Type B pancreatic cell (in vitro differentiated cells): ENCODE measurements at regions not wholly inside any gene's neighbourhood (a gene's known extent, or its start where the extent isn't known, plus 50 kb on each side); places are given as distances from the start of the nearest gene placed in this dataset.

Source experiments
- DNase-seq: peaks from one replicate; pipeline ENCODE4 v3.0.0; 2021; ENCODE audit warnings: mixed read lengths; ENCODE audit not compliant: unreplicated experiment; ENCODE audit errors: extremely low spot score
- H3K27ac Mint-ChIP-seq: 2 replicates; pipeline ENCODE4 v1.8.0; 2021; ENCODE audit warnings: mild to moderate bottlenecking, mixed read lengths
- H3K27me3 Mint-ChIP-seq: 2 replicates; pipeline ENCODE4 v1.8.0; 2021; ENCODE audit warnings: mixed read lengths
- H3K36me3 Mint-ChIP-seq: 2 replicates; pipeline ENCODE4 v1.8.0; 2021; ENCODE audit warnings: mixed read lengths
- H3K4me1 Mint-ChIP-seq: one replicate; pipeline ENCODE4 v1.8.0; 2021; ENCODE audit warnings: mixed read lengths; ENCODE audit not compliant: unreplicated experiment
- H3K4me3 Mint-ChIP-seq: 2 replicates; pipeline ENCODE4 v1.8.0; 2021; ENCODE audit warnings: mild to moderate bottlenecking, mixed read lengths
- H3K9me3 Mint-ChIP-seq: 2 replicates; pipeline ENCODE4 v1.8.0; 2021; ENCODE audit warnings: mixed read lengths
- TF ChIP-seq, protein P1 (sequence below): fragments of 200-600 bp; sonication (generic); conservative IDR thresholded peaks from 2 replicates; pipeline ENCODE4 v1.5.0; 2021; ENCODE audit warnings: antibody characterized with exemption, mild to moderate bottlenecking

DNA sequence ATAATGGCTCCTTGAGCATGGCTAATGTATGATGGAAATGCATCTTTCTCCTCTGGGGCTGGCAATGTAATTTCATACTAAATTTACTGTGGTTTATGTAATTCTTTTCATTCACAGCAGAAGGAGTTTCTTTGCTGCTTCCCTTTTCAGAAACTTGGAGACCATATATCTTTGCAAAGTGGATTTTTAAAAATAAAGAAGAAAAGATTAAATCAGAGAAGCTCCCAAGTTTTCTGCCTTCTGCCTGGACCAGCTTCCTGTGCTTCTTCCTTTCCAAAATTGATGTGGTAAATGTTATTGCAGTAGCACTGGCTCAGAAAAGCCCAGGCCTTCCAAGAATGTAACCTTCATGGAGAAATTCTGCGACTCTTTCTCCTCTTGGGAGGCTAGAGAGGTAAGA is 300.1 kb upstream of the NCAM1 start:
- Mint-ChIP-seq H3K27ac (no peak overlapping the region), H3K4me1 (peaks cover 4% of the 10 kb centered on the region), H3K9me3 (peaks cover 6% of the 10 kb centered on the region), H3K27me3 (peaks cover 12% of the 10 kb centered on the region), H3K36me3 (peaks cover 4% of the 10 kb centered on the region), H3K4me3 (no peak overlapping the region)
- DNase-seq, result no peak
- TF ChIP-seq, protein P1, sequence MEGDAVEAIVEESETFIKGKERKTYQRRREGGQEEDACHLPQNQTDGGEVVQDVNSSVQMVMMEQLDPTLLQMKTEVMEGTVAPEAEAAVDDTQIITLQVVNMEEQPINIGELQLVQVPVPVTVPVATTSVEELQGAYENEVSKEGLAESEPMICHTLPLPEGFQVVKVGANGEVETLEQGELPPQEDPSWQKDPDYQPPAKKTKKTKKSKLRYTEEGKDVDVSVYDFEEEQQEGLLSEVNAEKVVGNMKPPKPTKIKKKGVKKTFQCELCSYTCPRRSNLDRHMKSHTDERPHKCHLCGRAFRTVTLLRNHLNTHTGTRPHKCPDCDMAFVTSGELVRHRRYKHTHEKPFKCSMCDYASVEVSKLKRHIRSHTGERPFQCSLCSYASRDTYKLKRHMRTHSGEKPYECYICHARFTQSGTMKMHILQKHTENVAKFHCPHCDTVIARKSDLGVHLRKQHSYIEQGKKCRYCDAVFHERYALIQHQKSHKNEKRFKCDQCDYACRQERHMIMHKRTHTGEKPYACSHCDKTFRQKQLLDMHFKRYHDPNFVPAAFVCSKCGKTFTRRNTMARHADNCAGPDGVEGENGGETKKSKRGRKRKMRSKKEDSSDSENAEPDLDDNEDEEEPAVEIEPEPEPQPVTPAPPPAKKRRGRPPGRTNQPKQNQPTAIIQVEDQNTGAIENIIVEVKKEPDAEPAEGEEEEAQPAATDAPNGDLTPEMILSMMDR, result no peak

DNA sequence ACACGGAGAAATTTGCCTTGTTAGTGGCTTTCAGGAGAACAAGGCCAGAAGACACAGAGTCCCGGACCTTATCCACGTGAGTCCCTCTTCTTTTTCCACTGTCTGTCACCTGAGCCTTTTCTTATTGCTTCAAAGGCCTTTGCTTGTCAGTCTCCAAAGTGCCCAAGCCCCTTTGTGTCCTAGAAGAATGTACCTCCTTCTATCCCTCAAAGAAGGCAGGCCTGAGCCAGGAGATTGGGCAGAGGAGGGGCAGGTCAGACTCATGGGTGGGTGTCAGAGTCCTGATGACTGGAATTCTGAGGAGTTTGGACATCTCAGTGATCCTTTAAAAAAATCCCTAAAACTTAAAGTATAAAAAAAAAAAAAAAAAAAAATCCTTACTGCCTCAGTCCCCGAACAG is 299.6 kb upstream of the NCAM1 start:
- H3K27me3 Mint-ChIP-seq, result peaks cover 8% of the 10 kb centered on the region
- TF ChIP-seq, protein P1, result no peak
- no peak overlapping the region for H3K27ac Mint-ChIP-seq

DNA sequence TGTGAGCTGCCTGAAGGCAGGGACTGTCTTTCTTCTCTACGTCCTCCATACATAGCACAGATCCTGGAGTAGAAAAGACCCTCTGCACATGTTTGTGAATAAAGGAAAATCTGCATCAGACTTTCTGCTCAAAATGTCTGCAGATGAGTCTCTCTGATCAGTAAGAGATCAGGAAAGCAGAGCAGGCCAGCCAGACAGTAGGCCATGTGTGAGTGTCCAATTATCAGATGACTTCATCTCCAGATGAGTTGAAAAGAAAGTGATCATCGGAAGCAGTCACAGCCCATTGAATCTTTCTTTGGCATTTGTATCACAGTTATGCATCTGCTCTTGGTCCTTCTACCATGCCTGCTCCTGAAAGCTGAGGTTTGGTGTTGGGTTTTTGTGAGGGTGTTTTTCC is 298.7 kb upstream of the NCAM1 start:
- Mint-ChIP-seq H3K27ac (no peak overlapping the region), H3K27me3 (peaks cover 8% of the 10 kb centered on the region), H3K4me3 (no peak overlapping the region), H3K4me1 (no peaks in the 10 kb centered on the region), H3K36me3 (peaks cover 4% of the 10 kb centered on the region), H3K9me3 (peaks cover 6% of the 10 kb centered on the region)
- TF ChIP-seq, protein P1, result no peak
- no peak for DNase-seq

More for the DNA sequence above, 299.6 kb upstream of the NCAM1 start:
- Mint-ChIP-seq H3K4me3 (no peak overlapping the region), H3K4me1 (no peaks in the 10 kb centered on the region), H3K9me3 (peaks cover 6% of the 10 kb centered on the region), H3K36me3 (peaks cover 4% of the 10 kb centered on the region)
- no peak for DNase-seq

DNA sequence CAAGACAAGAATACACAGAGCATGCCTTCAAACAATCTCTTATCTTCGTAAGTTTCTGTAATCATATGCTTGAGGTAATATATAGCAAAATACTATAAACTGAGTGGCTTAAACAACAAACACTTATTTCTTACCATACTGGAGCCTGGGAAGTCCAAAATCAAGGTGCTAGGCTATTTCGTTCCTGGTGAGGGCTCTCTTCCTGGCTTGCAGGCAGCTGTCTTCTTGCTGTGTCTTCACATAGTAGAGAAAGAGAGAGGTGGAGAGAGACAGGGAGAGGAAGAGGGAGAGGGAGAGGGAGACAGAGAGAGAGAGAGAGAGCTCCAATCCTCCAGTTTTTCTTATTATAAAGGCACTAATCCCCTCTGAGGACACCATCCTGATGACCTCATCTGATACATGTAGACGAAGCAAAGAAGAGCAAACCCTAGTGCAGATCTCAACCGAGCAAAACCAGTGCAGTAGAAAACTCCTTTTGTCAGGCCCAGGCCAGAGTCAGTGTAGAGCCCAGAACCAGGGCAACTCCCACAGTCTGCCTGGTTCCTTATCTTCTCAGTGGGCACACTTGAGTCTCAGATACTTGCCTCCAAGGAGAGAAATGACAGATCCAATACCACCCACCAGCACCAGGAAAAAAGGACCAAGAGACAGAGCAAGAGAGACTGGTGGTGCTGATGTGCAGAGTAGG is 297.1 kb upstream of the NCAM1 start:
- TF ChIP-seq, protein P1, result no peak
- no peak overlapping the region for H3K27ac Mint-ChIP-seq
- no peaks in the 10 kb centered on the region for H3K4me1 Mint-ChIP-seq
- H3K9me3 Mint-ChIP-seq, result peaks cover 6% of the 10 kb centered on the region
- no peak overlapping the region for H3K4me3 Mint-ChIP-seq
- peaks cover 4% of the 10 kb centered on the region for H3K36me3 Mint-ChIP-seq
- H3K27me3 Mint-ChIP-seq, result peaks cover 8% of the 10 kb centered on the region
- DNase-seq, result no peak

DNA sequence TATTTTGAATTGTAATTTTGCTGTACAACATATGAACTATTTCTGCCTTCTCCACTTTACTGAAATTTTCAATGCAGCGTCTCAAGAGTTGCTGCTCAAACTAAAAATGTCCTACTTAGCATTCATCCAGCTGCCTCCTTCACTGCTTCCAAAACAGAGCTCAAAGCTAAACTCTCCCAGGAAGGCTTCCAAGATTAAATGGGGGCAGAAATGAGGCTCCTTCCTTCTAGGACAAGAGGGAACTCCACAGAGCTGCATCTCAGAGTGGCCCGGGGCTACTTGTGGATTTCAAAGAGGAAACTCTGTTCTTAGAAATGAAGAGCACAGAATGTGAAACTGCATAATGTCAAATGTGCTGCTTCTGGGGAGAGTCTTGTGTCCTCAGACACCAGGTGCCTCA is 295.9 kb upstream of the NCAM1 start:
- peaks cover 6% of the 10 kb centered on the region for H3K9me3 Mint-ChIP-seq
- no peak overlapping the region for H3K4me3 Mint-ChIP-seq
- no peak overlapping the region for H3K27ac Mint-ChIP-seq
- H3K4me1 Mint-ChIP-seq, result no peaks in the 10 kb centered on the region
- peaks cover 8% of the 10 kb centered on the region for H3K27me3 Mint-ChIP-seq
- DNase-seq, result peak; percentile 44
- TF ChIP-seq, protein P1, result no peak
- peaks cover 4% of the 10 kb centered on the region for H3K36me3 Mint-ChIP-seq
